Spleen (tissue), 11 donors: ENCODE measurements at regions not wholly inside any gene's neighbourhood (a gene's known extent, or its start where the extent isn't known, plus 50 kb on each side); places are given as distances from the start of the nearest gene placed in this dataset.
"Not testable (repeated sequence)": the region's sequence is repeated elsewhere in the genome, so short reads cannot be mapped to it uniquely, and the experiment has no call there.

Source experiments
- DNase-seq: peaks from one replicate; pipeline ENCODE4 v3.0.0-alpha.2; 2020
- H3K27ac ChIP-seq, 8 donors: fragments of 200-600 bp; sonication (generic) in 7 of 8; 1 replicate in 4 of 8; 2 replicates in 4 of 8; pipeline versions ENCODE4 v1.5.0 to v1.8.0; 2016 to 2021; ENCODE audit warnings: inconsistent platforms in 4 of 8, mild to moderate bottlenecking in 4 of 8, moderate library complexity in 1 of 8
- H3K27me3 ChIP-seq, 7 donors: fragments of 200-600 bp; sonication (generic) in 6 of 7; replicated peaks in 1 of 7; 1 replicate in 4 of 7; 2 replicates in 3 of 7; pipeline versions ENCODE4 v1.5.0 to v1.8.0; 2016 to 2021; ENCODE audit warnings: inconsistent platforms in 3 of 7, mild to moderate bottlenecking in 1 of 7
- H3K36me3 ChIP-seq, 6 donors: fragments of 200-600 bp; sonication (generic) in 5 of 6; 1 replicate in 4 of 6; 2 replicates in 2 of 6; pipeline versions ENCODE4 v1.5.0 to v1.8.0; 2016 to 2021; ENCODE audit warnings: inconsistent platforms in 2 of 6
- H3K4me1 ChIP-seq, 6 donors: fragments of 200-600 bp; sonication (generic) in 5 of 6; 1 replicate in 3 of 6; 2 replicates in 3 of 6; pipeline versions ENCODE4 v1.5.0 to v1.8.0; 2016 to 2021; ENCODE audit warnings: inconsistent platforms in 3 of 6
- H3K4me3 ChIP-seq, 8 donors: fragments of 200-600 bp; sonication (generic) in 7 of 8; 1 replicate in 4 of 8; 2 replicates in 4 of 8; pipeline versions ENCODE4 v1.5.0 to v1.8.0; 2016 to 2021; ENCODE audit warnings: inconsistent platforms in 4 of 8, mild to moderate bottlenecking in 4 of 8, moderate library complexity in 2 of 8
- H3K9me3 ChIP-seq, 8 donors: fragments of 200-600 bp; sonication (generic) in 7 of 8; 1 replicate in 4 of 8; 2 replicates in 4 of 8; pipeline versions ENCODE4 v1.5.0 to v1.8.0; 2016 to 2021; ENCODE audit warnings: inconsistent platforms in 4 of 8
- CTCF ChIP-seq, 11 experiments: fragments of 200-600 bp in 7 of 11; fragments of 450-650 bp in 4 of 11; sonication (generic) in 4 of 11; IDR thresholded peaks in 8 of 11; conservative IDR thresholded peaks in 3 of 11; 1 replicate in 7 of 11; 2 replicates in 4 of 11; pipeline versions ENCODE4 v1.4.0 to v1.8.0; 2016 to 2021; ENCODE audit warnings: antibody characterized with exemption in 11 of 11, inconsistent platforms in 4 of 11, mild to moderate bottlenecking in 1 of 11
- POLR2A ChIP-seq, 3 donors: fragments of 450-650 bp; IDR thresholded peaks; one replicate each; pipeline ENCODE4 v1.5.1; 2017; ENCODE audit warnings: antibody characterized with exemption in 3 of 3, mild to moderate bottlenecking in 1 of 3
- POLR2AphosphoS5 ChIP-seq, 3 donors: sonication (generic); formaldehyde crosslinking; IDR thresholded peaks; one replicate each; pipeline ENCODE4 v1.5.1; 2017; ENCODE audit warnings: antibody characterized with exemption in 3 of 3
- WGBS, 5 donors: extraction: QIAGEN DNeasy Blood & Tissue Kit in 3 of 5; methylation state at CpG; one replicate each; pipeline versions ENCODE4 v1.1.5 to v1.1.7; 2013 to 2018; 5-methylcytosine and 5-hydroxymethylcytosine counted together
- intact Hi-C: fragments of 100-400 bp; cut with DNase I; formaldehyde crosslinking; loops from one replicate; pipeline ENCODE4 v1.15.0; 2023; ENCODE audit warnings: low total_unique reads
- donor health status: healthy with polysubstance abuse.
- donor health status: DM: no; HTN: no; CAD: no; lungs with moderate emphysema.
- donor health status: DM: no; HTN: no; CAD: no.
- donor health status: Bipolar disorder and iron deficiency.
- donor health status: healthy.
- donor health status: DM: no; HTN: no; CAD: no.
- donor health status: DM: yes; HTN: yes; CAD: no.

GRCh38 chr6:86148586-86148985, 505.9 kb upstream of the SYNCRIP start:
- TF ChIP-seq POLR2AphosphoS5 (IDR thresholded peaks at IDR 0.05) = no peak
- no peak for TF ChIP-seq POLR2A (IDR thresholded peaks at IDR 0.05)
- TF ChIP-seq CTCF (IDR thresholded peaks at IDR 0.05 in 8 of 11, conservative IDR thresholded peaks at IDR 0.05 in 3 of 11) = no peak
- Histone ChIP-seq H3K4me3 (no peak overlapping the region), H3K27ac (no peak overlapping the region), H3K27me3 (no peaks in the 10 kb centered on the region), H3K4me1 (no peaks in the 10 kb centered on the region), H3K9me3 (no peaks in the 10 kb centered on the region), H3K36me3 (no peaks in the 10 kb centered on the region)
- peak; percentile 24 for DNase-seq
- WGBS, 5 donors = 81 to 87% (median 86%) methylated on average over 7 of the region's 7 CpGs
- intact Hi-C loops = no loop called here

GRCh38 chr6:86147859-86148258, 505.2 kb upstream of the SYNCRIP start:
- H3K36me3 ChIP-seq = no peaks in the 10 kb centered on the region
- intact Hi-C loops = no loop called here
- H3K4me1 ChIP-seq = no peaks in the 10 kb centered on the region
- H3K9me3 ChIP-seq = peaks cover 0 to 6% (median under 1%) of the 10 kb centered on the region in 8 donors
- no peak overlapping the region for H3K4me3 ChIP-seq
- no peak overlapping the region for H3K27ac ChIP-seq
- TF ChIP-seq POLR2AphosphoS5 (IDR thresholded peaks at IDR 0.05) (no peak), CTCF (IDR thresholded peaks at IDR 0.05 in 8 of 11, conservative IDR thresholded peaks at IDR 0.05 in 3 of 11) (no peak), POLR2A (IDR thresholded peaks at IDR 0.05) (no peak)
- WGBS, 5 donors = 75 to 87% (median 78%) methylated on average over 5 of the region's 5 CpGs
- no peaks in the 10 kb centered on the region for H3K27me3 ChIP-seq
- DNase-seq = no peak

GRCh38 chr6:86147311-86147710, 504.6 kb upstream of the SYNCRIP start:
- H3K36me3 ChIP-seq = no peaks in the 10 kb centered on the region
- H3K4me1 ChIP-seq = no peaks in the 10 kb centered on the region
- intact Hi-C loops = no loop called here
- H3K4me3 ChIP-seq = no peak overlapping the region
- DNase-seq = no peak
- TF ChIP-seq POLR2AphosphoS5 (IDR thresholded peaks at IDR 0.05) (no peak), CTCF (IDR thresholded peaks at IDR 0.05 in 8 of 11, conservative IDR thresholded peaks at IDR 0.05 in 3 of 11) (no peak), POLR2A (IDR thresholded peaks at IDR 0.05) (no peak)
- no peak overlapping the region for H3K27ac ChIP-seq
- no peaks in the 10 kb centered on the region for H3K27me3 ChIP-seq
- WGBS, 5 donors = 88 to 96% (median 92%) methylated on average over 3 of the region's 3 CpGs
- H3K9me3 ChIP-seq = peaks cover 0 to 10% (median 1%) of the 10 kb centered on the region in 8 donors

- H3K4me1 ChIP-seq, H3K27ac ChIP-seq, DNase-seq, H3K36me3 ChIP-seq, H3K27me3 ChIP-seq, intact Hi-C loops, H3K4me3 ChIP-seq: not testable (repeated sequence)
- peaks cover 0 to 11% (median 1%) of the 10 kb centered on the region in 8 donors for H3K9me3 ChIP-seq
- WGBS, 5 donors = 40 to 57% (median 50%) methylated on average over 3 of the region's 3 CpGs
These were observed 504.1 kb upstream of the SYNCRIP start for GRCh38 chr6:86146751-86147150.

GRCh38 chr6:86142326-86142725, 499.6 kb upstream of the SYNCRIP start:
- TF ChIP-seq POLR2A (IDR thresholded peaks at IDR 0.05) (no peak), POLR2AphosphoS5 (IDR thresholded peaks at IDR 0.05) (no peak), CTCF (IDR thresholded peaks at IDR 0.05 in 8 of 11, conservative IDR thresholded peaks at IDR 0.05 in 3 of 11) (no peak)
- no peak for DNase-seq
- Histone ChIP-seq H3K27me3 (no peaks in the 10 kb centered on the region), H3K4me1 (no peaks in the 10 kb centered on the region), H3K27ac (no peak overlapping the region), H3K9me3 (peaks cover 0 to 23% (median 1%) of the 10 kb centered on the region in 8 donors), H3K36me3 (no peaks in the 10 kb centered on the region), H3K4me3 (no peak overlapping the region)
- intact Hi-C loops = no loop called here
- 47 to 65% (median 50%) methylated on average over 2 of the region's 2 CpGs for WGBS, 5 donors
